SK-N-SH treated with all-trans-retinoic acid at 6 μM for 48 hours (cell line): ENCODE measurements at regions not wholly inside any gene's neighbourhood (a gene's known extent, or its start where the extent isn't known, plus 50 kb on each side); places are given as distances from the start of the nearest gene placed in this dataset.
A peak's percentile ranks its signal among the peaks of the same experiment; 100 is the strongest.

ENCODE experiments used
- ATAC-seq: fragments of 200-7000 bp; cut with Tn5 transposase; 3 replicates; pipeline ENCODE4 v1.9.1; 2020; ENCODE audit warnings: mild to moderate bottlenecking, moderate library complexity
- CREB5 ChIP-seq: fragments of 250-450 bp; sonication (Bioruptor Pico); IDR thresholded peaks from 2 replicates; pipeline ENCODE4 v1.5.1; 2020; ENCODE audit warnings: low read depth, mild to moderate bottlenecking, moderate library complexity
- CSDC2 ChIP-seq: fragments of 250-450 bp; sonication (Bioruptor Pico); IDR thresholded peaks from 2 replicates; pipeline ENCODE4 v1.5.0; 2020; ENCODE audit warnings: mild to moderate bottlenecking, moderate library complexity
- CSRNP3 ChIP-seq: fragments of 250-450 bp; sonication (Bioruptor Pico); IDR thresholded peaks from 2 replicates; pipeline ENCODE4 v1.5.1; 2021; ENCODE audit warnings: mild to moderate bottlenecking, moderate library complexity
- ESRRG ChIP-seq: fragments of 250-450 bp; sonication (Bioruptor Pico); IDR thresholded peaks from 2 replicates; pipeline ENCODE4 v1.6.1; 2021; ENCODE audit warnings: mild to moderate bottlenecking
- ISL1 ChIP-seq: fragments of 250-450 bp; sonication (Bioruptor Pico); IDR thresholded peaks from 2 replicates; pipeline ENCODE4 v2.1.2; 2022; ENCODE audit warnings: mild to moderate bottlenecking, moderate library complexity
- OSR1 ChIP-seq: fragments of 250-450 bp; sonication (Bioruptor Pico); IDR thresholded peaks from 2 replicates; pipeline ENCODE4 v1.8.0; 2022; ENCODE audit warnings: moderate library complexity, mild to moderate bottlenecking, inconsistent platforms
- PATZ1 ChIP-seq: fragments of 250-450 bp; sonication (Bioruptor Pico); IDR thresholded peaks from 2 replicates; pipeline ENCODE4 v1.8.0; 2020; ENCODE audit warnings: mild to moderate bottlenecking, moderate library complexity, borderline replicate concordance
- POU6F1 ChIP-seq: fragments of 250-450 bp; sonication (Bioruptor Pico); IDR thresholded peaks from 2 replicates; pipeline ENCODE4 v1.8.0; 2021; ENCODE audit warnings: low read depth, mild to moderate bottlenecking, moderate library complexity, borderline replicate concordance
- PPARA ChIP-seq: fragments of 250-450 bp; sonication (Bioruptor Pico); IDR thresholded peaks from 2 replicates; pipeline ENCODE4 v1.5.0; 2020; ENCODE audit warnings: mild to moderate bottlenecking, borderline replicate concordance
- RARB ChIP-seq: fragments of 250-450 bp; sonication (Bioruptor Pico); IDR thresholded peaks from 2 replicates; pipeline ENCODE4 v1.8.0; 2021; ENCODE audit warnings: mild to moderate bottlenecking, moderate library complexity
- SNAI2 ChIP-seq: fragments of 250-450 bp; sonication (Bioruptor Pico); IDR thresholded peaks from 2 replicates; pipeline ENCODE4 v1.5.0; 2020; ENCODE audit warnings: mild to moderate bottlenecking, moderate library complexity
- TCF4 ChIP-seq: fragments of 250-450 bp; sonication (Bioruptor Pico); IDR thresholded peaks from 2 replicates; pipeline ENCODE4 v1.8.0; 2021; ENCODE audit warnings: mild to moderate bottlenecking, moderate library complexity, borderline replicate concordance
- TOX ChIP-seq: fragments of 250-450 bp; sonication (Bioruptor Pico); IDR thresholded peaks from 2 replicates; pipeline ENCODE4 v1.8.0; 2021; ENCODE audit warnings: mild to moderate bottlenecking, moderate library complexity, borderline replicate concordance
- ZC3H10 ChIP-seq: fragments of 250-450 bp; sonication (Bioruptor Pico); IDR thresholded peaks from 2 replicates; pipeline ENCODE4 v1.5.1; 2021; ENCODE audit warnings: mild to moderate bottlenecking, moderate library complexity
- ZFP3 ChIP-seq: fragments of 250-450 bp; sonication (Bioruptor Pico); IDR thresholded peaks from 2 replicates; pipeline ENCODE4 v1.5.0; 2020; ENCODE audit warnings: mild to moderate bottlenecking, moderate library complexity
- ZFP30 ChIP-seq: fragments of 450-650 bp; formaldehyde crosslinking; IDR thresholded peaks from 2 replicates; pipeline ENCODE4 v1.5.0; 2022; ENCODE audit warnings: mild to moderate bottlenecking, moderate library complexity
- ZNF565 ChIP-seq: fragments of 450-650 bp; formaldehyde crosslinking; conservative IDR thresholded peaks from 2 replicates; pipeline ENCODE4 v1.5.0; 2020; ENCODE audit warnings: low read depth, mild to moderate bottlenecking, moderate library complexity

- TF ChIP-seq PPARA (CRISPR knock-in tag) (no peak), RARB (CRISPR knock-in tag) (no peak), TOX (CRISPR knock-in tag) (no peak)
Observed at GRCh38 chr7:46786221-46786954, 795.5 kb downstream of the TNS3 start (continued).

- ATAC-seq = peak; percentile 74
- no peak for TF ChIP-seq TCF4 (CRISPR knock-in tag)
- TF ChIP-seq TOX (CRISPR knock-in tag) = peak; percentile 72; the same call in 1 of the 2 replicates
- no peak for TF ChIP-seq SNAI2
- peak; percentile 56; the same call in 1 of the 2 replicates for TF ChIP-seq PATZ1 (CRISPR knock-in tag)
- 0 out of 2 replicates have a peak, but pooled peaks have one; percentile 70 for TF ChIP-seq ZC3H10 (CRISPR knock-in tag)
Observed at GRCh38 chr7:46784732-46785131, 797.2 kb downstream of the TNS3 start.

- no peak for ATAC-seq
- TF ChIP-seq OSR1 (no peak), TOX (CRISPR knock-in tag) (no peak), ZC3H10 (CRISPR knock-in tag) (no peak), ISL1 (CRISPR knock-in tag) (no peak), CSRNP3 (CRISPR knock-in tag) (no peak)
Observed at GRCh38 chr7:46781901-46782439, 799.9 kb downstream of the TNS3 start.

GRCh38 chr7:46776790-46777189 lies 805.1 kb downstream of the TNS3 start:
- peak; percentile 65; the same call in 2 of the 3 replicates for ATAC-seq
- TF ChIP-seq POU6F1 (CRISPR knock-in tag) = no peak
- no peak for TF ChIP-seq ZNF565 (CRISPR knock-in tag)
- TF ChIP-seq ZC3H10 (CRISPR knock-in tag) = no peak
- no peak for TF ChIP-seq ZFP30 (CRISPR knock-in tag)
- TF ChIP-seq ZFP3 (CRISPR knock-in tag) = no peak
- TF ChIP-seq, all 23 proteins: peak for 0

- ATAC-seq = no peak
- no peak for TF ChIP-seq CREB5 (CRISPR knock-in tag)
- no peak for TF ChIP-seq ISL1 (CRISPR knock-in tag)
- TF ChIP-seq CSDC2 (CRISPR knock-in tag) = no peak
- TF ChIP-seq PPARA (CRISPR knock-in tag) = no peak
- TF ChIP-seq ESRRG (CRISPR knock-in tag) = no peak
- no peak for TF ChIP-seq POU6F1 (CRISPR knock-in tag)
- no peak for TF ChIP-seq OSR1
- no peak for TF ChIP-seq ZNF565 (CRISPR knock-in tag)
Observed at GRCh38 chr7:46775776-46776175, 806.1 kb downstream of the TNS3 start.
